Heart right ventricle (tissue), 16 donors: ENCODE measurements at regions not wholly inside any gene's neighbourhood (a gene's known extent, or its start where the extent isn't known, plus 50 kb on each side); places are given as distances from the start of the nearest gene placed in this dataset.
A peak's percentile ranks its signal among the peaks of the same experiment; 100 is the strongest.

ENCODE experiments used
- ATAC-seq, 8 donors: fragments of 200-7000 bp; cut with Tn5 transposase; one replicate each; pipeline ENCODE4 v1.9.1; 2020; ENCODE audit warnings: mild to moderate bottlenecking in 8 of 8, moderate library complexity in 8 of 8, moderate number of reproducible peaks in 1 of 8
- DNase-seq, 2 donors: peaks; one replicate each; pipeline ENCODE4 v3.0.0-alpha.2; 2020
- H3K27ac ChIP-seq, 10 donors: fragments of 200-600 bp; sonication (generic) in 2 of 10; one replicate each; pipeline versions ENCODE4 v1.5.0 to v1.8.0; 2020 to 2022; ENCODE audit warnings: mild to moderate bottlenecking in 3 of 10
- H3K27me3 ChIP-seq, 7 donors: fragments of 200-600 bp; one replicate each; pipeline ENCODE4 v1.8.0; 2021 to 2022; ENCODE audit warnings: mild to moderate bottlenecking in 2 of 7
- H3K36me3 ChIP-seq, 9 donors: fragments of 200-600 bp; sonication (generic) in 1 of 9; one replicate each; pipeline versions ENCODE4 v1.5.0 to v1.8.0; 2020 to 2022; ENCODE audit warnings: mild to moderate bottlenecking in 2 of 9
- H3K4me1 ChIP-seq, 9 donors: fragments of 200-600 bp; sonication (generic) in 1 of 9; one replicate each; pipeline versions ENCODE4 v1.5.0 to v1.8.0; 2020 to 2022; ENCODE audit warnings: mild to moderate bottlenecking in 4 of 9
- H3K4me3 ChIP-seq, 10 donors: fragments of 200-600 bp; sonication (generic) in 2 of 10; one replicate each; pipeline versions ENCODE4 v1.5.0 to v1.8.0; 2020 to 2022; ENCODE audit warnings: mild to moderate bottlenecking in 7 of 10, moderate library complexity in 2 of 10
- H3K9me3 ChIP-seq, 11 donors: fragments of 200-600 bp in 10 of 11; sonication (generic) in 2 of 11; one replicate each; pipeline versions ENCODE4 v1.5.0 to v1.8.0; 2013 to 2022; ENCODE audit warnings: mild to moderate bottlenecking in 2 of 11, control low read depth in 1 of 11, moderate library complexity in 1 of 11
- WGBS, 2 donors: extraction: QIAGEN DNeasy Blood & Tissue Kit; methylation state at CpG; one replicate each; pipeline ENCODE4 v1.1.7; 2013; ENCODE audit warnings: inconsistent platforms in 1 of 2; 5-methylcytosine and 5-hydroxymethylcytosine counted together
- intact Hi-C, 10 donors: fragments of 100-400 bp; cut with DNase I; formaldehyde crosslinking; loops; one replicate each; pipeline versions ENCODE4 v1.11.1 to v1.14.2; 2022
- TF ChIP-seq, protein P1 (sequence below), 9 donors: fragments of 200-600 bp; sonication (generic) in 2 of 9; IDR thresholded peaks; one replicate each; pipeline versions ENCODE4 v1.5.0 to v1.8.0; 2021 to 2022; ENCODE audit warnings: antibody characterized with exemption in 9 of 9, mild to moderate bottlenecking in 5 of 9, moderate library complexity in 1 of 9
- donor health status: Arrhythmogenic right ventricular cardiomyopathy.
- donor health status: ischemic (EF 13 %, LVEDD 7.1; RV severe dilation, severe dysfunction).
- donor health status: healthy with polysubstance abuse.
- donor health status: DM: no; HTN: yes; CAD: no.
- donor health status: DM: no; HTN: no; CAD: no.
- donor health status: ischemic (EF 25% LVEDD 6.9; RV normal size, moderate dysfunction).
- donor health status: ischemic (EF 25% LVEDD 5.7; RV mildly dilated, moderate dysfunction).
- donor health status: healthy.
- donor health status: DM: yes; HTN: yes; CAD: no.
- donor health status: Ischemic cardiomyopathy.
- donor health status: ischemic (EF 35%, LVEDD 5.7; RV mildly dilated, moderate dysfunction).
- donor health status: nonischemic (EF 11% LVEDD 7.7; RV severe dilation, severe dysfunction).
- donor health status: DM: yes; HTN: yes; CAD: no.
- donor health status: PGD.
- donor health status: ischemic (EF 29% LVEDD 5.4; RV normal size, mild dysfunction).
- donor health status: nonischemic (EF 23%, LVEDD 6.1; RV moderate dilation, normal function).

DNA sequence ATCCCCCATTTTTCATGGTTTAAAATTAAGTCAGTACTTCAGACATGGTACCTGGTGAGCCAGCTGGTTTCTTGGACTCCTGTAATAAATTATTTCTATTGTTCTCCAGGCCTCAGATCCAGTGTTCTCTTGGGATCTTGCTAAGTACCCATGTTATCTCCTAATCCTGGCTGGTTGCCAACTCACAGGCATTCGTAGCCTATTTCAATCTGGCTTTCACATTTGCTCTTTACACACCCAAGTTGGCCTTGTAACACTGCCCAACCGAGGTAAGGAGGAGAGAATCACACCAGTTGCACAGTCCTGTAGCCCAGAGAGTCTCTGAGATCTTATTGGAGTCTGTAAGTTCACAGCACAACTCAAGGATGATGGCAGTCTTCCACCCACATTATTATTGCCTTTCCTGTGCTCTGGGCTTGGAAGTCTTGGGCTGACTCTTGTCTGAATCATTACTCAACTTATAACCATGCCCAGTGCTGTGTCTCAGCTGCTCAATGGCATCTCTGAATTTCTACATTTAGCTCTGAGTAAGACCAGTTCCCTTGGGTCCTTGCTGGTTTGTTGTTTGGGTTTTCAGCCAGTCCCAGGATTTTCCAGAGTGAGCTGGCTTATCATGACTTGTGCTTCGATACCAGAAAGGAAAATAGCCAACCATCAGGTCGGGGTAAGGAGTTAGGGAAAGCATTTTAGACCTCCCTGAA is 76.6 kb upstream of the KLF12 start:
- TF ChIP-seq, protein P1, sequence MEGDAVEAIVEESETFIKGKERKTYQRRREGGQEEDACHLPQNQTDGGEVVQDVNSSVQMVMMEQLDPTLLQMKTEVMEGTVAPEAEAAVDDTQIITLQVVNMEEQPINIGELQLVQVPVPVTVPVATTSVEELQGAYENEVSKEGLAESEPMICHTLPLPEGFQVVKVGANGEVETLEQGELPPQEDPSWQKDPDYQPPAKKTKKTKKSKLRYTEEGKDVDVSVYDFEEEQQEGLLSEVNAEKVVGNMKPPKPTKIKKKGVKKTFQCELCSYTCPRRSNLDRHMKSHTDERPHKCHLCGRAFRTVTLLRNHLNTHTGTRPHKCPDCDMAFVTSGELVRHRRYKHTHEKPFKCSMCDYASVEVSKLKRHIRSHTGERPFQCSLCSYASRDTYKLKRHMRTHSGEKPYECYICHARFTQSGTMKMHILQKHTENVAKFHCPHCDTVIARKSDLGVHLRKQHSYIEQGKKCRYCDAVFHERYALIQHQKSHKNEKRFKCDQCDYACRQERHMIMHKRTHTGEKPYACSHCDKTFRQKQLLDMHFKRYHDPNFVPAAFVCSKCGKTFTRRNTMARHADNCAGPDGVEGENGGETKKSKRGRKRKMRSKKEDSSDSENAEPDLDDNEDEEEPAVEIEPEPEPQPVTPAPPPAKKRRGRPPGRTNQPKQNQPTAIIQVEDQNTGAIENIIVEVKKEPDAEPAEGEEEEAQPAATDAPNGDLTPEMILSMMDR (IDR thresholded peaks at IDR 0.05) = no peak
- peak; percentile 28 to 98 (median 58) for ATAC-seq
- peak overlapping the region in 1 of 10 donors; percentile 8 for H3K27ac ChIP-seq

DNA sequence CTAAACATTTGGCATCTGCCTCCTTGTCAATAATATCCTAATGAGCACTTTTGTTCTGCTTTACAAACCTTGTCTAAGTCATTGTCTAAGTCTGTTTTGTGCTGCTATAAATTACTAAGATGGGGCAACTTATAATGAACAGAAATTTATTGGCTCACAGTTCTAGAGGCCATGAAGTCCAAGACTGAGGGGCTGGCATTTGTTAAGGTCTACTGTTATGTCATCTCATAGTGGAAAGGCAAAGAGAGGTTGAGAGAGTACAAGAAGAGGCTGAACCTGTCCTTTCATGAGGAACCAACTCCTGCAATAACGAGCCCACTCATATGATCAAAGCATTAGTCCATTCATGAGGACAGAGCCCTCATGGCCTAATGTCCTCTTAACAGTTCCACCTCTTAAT is 72.7 kb upstream of the KLF12 start:
- Histone ChIP-seq H3K27ac (no peak overlapping the region), H3K36me3 (no peaks in the 10 kb centered on the region), H3K27me3 (no peaks in the 10 kb centered on the region), H3K9me3 (no peaks in the 10 kb centered on the region), H3K4me3 (no peak overlapping the region), H3K4me1 (peaks cover 0 to 10% (median 4%) of the 10 kb centered on the region in 9 donors)
- TF ChIP-seq, protein P1 (IDR thresholded peaks at IDR 0.05) = no peak
- intact Hi-C loops = no loop called here
- DNase-seq = no peak
- 89 to 93% methylated on average over 1 of the region's 1 CpG for WGBS, 2 donors
- ATAC-seq = no peak

More for the DNA sequence above, 76.6 kb upstream of the KLF12 start:
- no peak for DNase-seq
- intact Hi-C loops = no loop called here
- WGBS, 2 donors = 29 to 39% methylated on average over 4 of the region's 4 CpGs
- Histone ChIP-seq H3K4me1 (peaks cover 0 to 10% (median 4%) of the 10 kb centered on the region in 9 donors), H3K36me3 (no peaks in the 10 kb centered on the region), H3K4me3 (no peak overlapping the region), H3K9me3 (no peaks in the 10 kb centered on the region), H3K27me3 (no peaks in the 10 kb centered on the region)

DNA sequence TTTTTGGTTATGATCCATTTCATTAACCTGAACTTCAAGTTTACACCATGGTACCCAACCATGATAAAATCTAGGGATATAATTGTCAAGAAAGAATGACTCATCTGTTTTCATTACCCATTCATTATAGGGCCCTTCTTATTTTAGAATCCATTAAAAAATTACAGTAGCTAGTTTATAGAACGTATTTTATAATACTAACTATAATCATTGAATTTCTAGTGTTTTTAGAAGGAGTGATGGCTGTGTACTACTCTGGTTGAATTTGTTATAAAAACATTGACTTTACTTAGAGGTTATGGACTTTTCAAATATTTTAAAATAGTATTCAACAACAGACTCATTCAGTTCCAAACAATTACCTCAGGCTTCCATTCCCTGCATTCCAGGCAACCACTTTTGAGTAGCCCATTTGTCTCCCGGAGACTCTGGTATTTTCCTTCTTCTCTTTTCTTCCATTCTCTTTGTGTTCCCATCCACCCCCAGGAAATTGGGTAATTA is 71.9 kb upstream of the KLF12 start:
- H3K9me3 ChIP-seq = no peaks in the 10 kb centered on the region
- 77 to 92% methylated on average over 2 of the region's 2 CpGs for WGBS, 2 donors
- no peak overlapping the region for H3K27ac ChIP-seq
- TF ChIP-seq, protein P1 (IDR thresholded peaks at IDR 0.05) = no peak
- no peaks in the 10 kb centered on the region for H3K36me3 ChIP-seq
- H3K27me3 ChIP-seq = no peaks in the 10 kb centered on the region
- no peak overlapping the region for H3K4me3 ChIP-seq
- ATAC-seq (no peak), DNase-seq (no peak)
- peaks cover 0 to 10% (median 4%) of the 10 kb centered on the region in 9 donors for H3K4me1 ChIP-seq
- intact Hi-C loops = no loop called here

DNA sequence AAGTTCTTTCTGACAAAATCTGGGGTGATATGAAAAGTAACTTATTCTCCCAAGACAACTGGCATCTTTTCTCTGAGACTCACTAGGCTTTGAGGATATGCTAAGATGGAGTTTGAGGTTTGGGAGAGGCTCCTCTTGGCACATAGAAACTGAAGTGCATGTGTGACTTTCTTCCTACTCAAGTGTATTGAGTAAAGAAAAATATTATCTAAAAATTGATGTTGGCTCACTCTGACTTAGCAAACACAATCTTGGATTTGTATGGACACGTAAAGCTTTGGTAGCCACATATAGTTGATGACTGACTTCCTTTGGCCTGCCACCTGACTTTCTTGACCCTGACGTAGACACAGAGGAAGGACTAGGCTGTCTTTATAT is 71.1 kb upstream of the KLF12 start:
- Histone ChIP-seq H3K36me3 (no peaks in the 10 kb centered on the region), H3K27ac (no peak overlapping the region), H3K9me3 (no peaks in the 10 kb centered on the region), H3K4me3 (no peak overlapping the region), H3K27me3 (no peaks in the 10 kb centered on the region), H3K4me1 (peaks cover 0 to 5% (median 0%) of the 10 kb centered on the region in 9 donors)
- DNase-seq = no peak
- 95 to 99% methylated on average over 2 of the region's 2 CpGs for WGBS, 2 donors
- TF ChIP-seq, protein P1 (IDR thresholded peaks at IDR 0.05) = no peak
- ATAC-seq = no peak
- intact Hi-C loops = loop anchor here in 1 of 10 donors (2.0 kb wide), 1 partner anchor 19 kb away; no protein-coding TSS in a partner anchor
